Dermis microvascular lymphatic vessel endothelial cell (primary cell): ENCODE measurements at regions not wholly inside any gene's neighbourhood (a gene's known extent, or its start where the extent isn't known, plus 50 kb on each side); places are given as distances from the start of the nearest gene placed in this dataset.
"Not testable (repeated sequence)": the region's sequence is repeated elsewhere in the genome, so short reads cannot be mapped to it uniquely, and the experiment has no call there.

ENCODE experiments used
- DNase-seq, 2 donors: peaks; one replicate each; pipeline versions ENCODE4 v3.0.0 to v3.0.0-alpha.2; 2010; ENCODE audit warnings: low read depth in 2 of 2

- not testable (repeated sequence) for DNase-seq
These were observed 62.4 kb upstream of the GBA3 start for GRCh38 chr4:22630161-22630975.

GRCh38 chr4:22631167-22631566 lies 61.6 kb upstream of the GBA3 start:
- not testable (repeated sequence) for DNase-seq

GRCh38 chr4:22634541-22635181 lies 58.1 kb upstream of the GBA3 start:
- DNase-seq: no peak

- DNase-seq: not testable (repeated sequence)
These were observed 57.6 kb upstream of the GBA3 start for GRCh38 chr4:22635182-22635549.

- DNase-seq: no peak
These were observed 57.0 kb upstream of the GBA3 start for GRCh38 chr4:22635692-22636091.

GRCh38 chr4:22637306-22637705 lies 55.4 kb upstream of the GBA3 start:
- no peak for DNase-seq
